ENCODE measurements at regions not wholly inside any gene's neighbourhood (a gene's known extent, or its start where the extent isn't known, plus 50 kb on each side); places are given as distances from the start of the nearest gene placed in this dataset.

- H3K9me3 ChIP-seq (ENCODE audit: insufficient read depth, low read length, severe bottlenecking), result no peaks in the 10 kb centered on the region
Measured at GRCh38 chr17:5952518-5952917, 117.7 kb upstream of the WSCD1 start.

GRCh38 chr17:5955764-5956163, 114.4 kb upstream of the WSCD1 start:
- H3K27ac ChIP-seq (ENCODE audit: low read length), result no peak overlapping the region
- no peak overlapping the region for H3K4me2 ChIP-seq (ENCODE audit: insufficient read depth, low read length)
- H3K27me3 ChIP-seq (ENCODE audit: insufficient read depth, low read length, poor library complexity), result no peaks in the 10 kb centered on the region
- ATAC-seq (ENCODE audit: insufficient read depth, low read depth), result no peak
- H3K36me3 ChIP-seq (ENCODE audit: insufficient read depth, low read length), result no peaks in the 10 kb centered on the region
- no peak overlapping the region for H2AFZ ChIP-seq (ENCODE audit: low read depth, low read length)
- H4K20me1 ChIP-seq (ENCODE audit: insufficient read depth, low read length), result no peaks in the 10 kb centered on the region
- H3K79me2 ChIP-seq (ENCODE audit: insufficient read depth, low read length), result no peaks in the 10 kb centered on the region
- no peaks in the 10 kb centered on the region for H3K4me1 ChIP-seq (ENCODE audit: insufficient read depth, low read length)
- DNase-seq, result no peak
- no peak overlapping the region for H3K9ac ChIP-seq (ENCODE audit: low read depth, low read length)
- H3K4me3 ChIP-seq (ENCODE audit: low read depth in 1 of 2, low read length in 2 of 2), result no peak overlapping the region
- TF ChIP-seq CTCF (IDR thresholded peaks at IDR 0.05; ENCODE audit: borderline replicate concordance, extremely low read depth, low read length, poor library complexity, severe bottlenecking) (no peak), EZH2 (IDR thresholded peaks at IDR 0.05; ENCODE audit: borderline replicate concordance, low read depth, low read length, severe bottlenecking) (no peak)
- H3K9me3 ChIP-seq (ENCODE audit: insufficient read depth, low read length, severe bottlenecking), result no peaks in the 10 kb centered on the region

More at GRCh38 chr17:5952518-5952917, 117.7 kb upstream of the WSCD1 start:
- no peak for DNase-seq
- Histone ChIP-seq H4K20me1 (ENCODE audit: insufficient read depth, low read length) (no peaks in the 10 kb centered on the region), H2AFZ (ENCODE audit: low read depth, low read length) (no peak overlapping the region), H3K27me3 (ENCODE audit: insufficient read depth, low read length, poor library complexity) (no peaks in the 10 kb centered on the region), H3K4me3 (ENCODE audit: low read depth in 1 of 2, low read length in 2 of 2) (no peak overlapping the region), H3K36me3 (ENCODE audit: insufficient read depth, low read length) (no peaks in the 10 kb centered on the region), H3K4me2 (ENCODE audit: insufficient read depth, low read length) (no peak overlapping the region), H3K4me1 (ENCODE audit: insufficient read depth, low read length) (no peaks in the 10 kb centered on the region), H3K79me2 (ENCODE audit: insufficient read depth, low read length) (no peaks in the 10 kb centered on the region), H3K27ac (ENCODE audit: low read length) (no peak overlapping the region), H3K9ac (ENCODE audit: low read depth, low read length) (no peak overlapping the region)
- TF ChIP-seq EZH2 (IDR thresholded peaks at IDR 0.05; ENCODE audit: borderline replicate concordance, low read depth, low read length, severe bottlenecking) (no peak), CTCF (IDR thresholded peaks at IDR 0.05; ENCODE audit: borderline replicate concordance, extremely low read depth, low read length, poor library complexity, severe bottlenecking) (no peak)
- no peak for ATAC-seq (ENCODE audit: insufficient read depth, low read depth)

- no peak overlapping the region for H3K4me2 ChIP-seq (ENCODE audit: insufficient read depth, low read length)
- H3K27ac ChIP-seq (ENCODE audit: low read length), result no peak overlapping the region
- H3K27me3 ChIP-seq (ENCODE audit: insufficient read depth, low read length, poor library complexity), result peaks cover 7% of the 10 kb centered on the region
- no peak overlapping the region for H3K4me3 ChIP-seq (ENCODE audit: low read depth in 1 of 2, low read length in 2 of 2)
- H3K36me3 ChIP-seq (ENCODE audit: insufficient read depth, low read length), result no peaks in the 10 kb centered on the region
- DNase-seq, result no peak
- H2AFZ ChIP-seq (ENCODE audit: low read depth, low read length), result no peak overlapping the region
- H3K4me1 ChIP-seq (ENCODE audit: insufficient read depth, low read length), result no peaks in the 10 kb centered on the region
- no peak for ATAC-seq (ENCODE audit: insufficient read depth, low read depth)
- TF ChIP-seq EZH2 (IDR thresholded peaks at IDR 0.05; ENCODE audit: borderline replicate concordance, low read depth, low read length, severe bottlenecking) (no peak), CTCF (IDR thresholded peaks at IDR 0.05; ENCODE audit: borderline replicate concordance, extremely low read depth, low read length, poor library complexity, severe bottlenecking) (no peak)
- no peaks in the 10 kb centered on the region for H3K9me3 ChIP-seq (ENCODE audit: insufficient read depth, low read length, severe bottlenecking)
- H4K20me1 ChIP-seq (ENCODE audit: insufficient read depth, low read length), result no peaks in the 10 kb centered on the region
- no peak overlapping the region for H3K9ac ChIP-seq (ENCODE audit: low read depth, low read length)
- no peaks in the 10 kb centered on the region for H3K79me2 ChIP-seq (ENCODE audit: insufficient read depth, low read length)
Measured at GRCh38 chr17:5958850-5959249, 111.3 kb upstream of the WSCD1 start.

GRCh38 chr17:5962371-5962770, 107.8 kb upstream of the WSCD1 start:
- Histone ChIP-seq H3K79me2 (ENCODE audit: insufficient read depth, low read length) (no peaks in the 10 kb centered on the region), H3K9me3 (ENCODE audit: insufficient read depth, low read length, severe bottlenecking) (no peaks in the 10 kb centered on the region), H3K4me2 (ENCODE audit: insufficient read depth, low read length) (no peak overlapping the region), H4K20me1 (ENCODE audit: insufficient read depth, low read length) (no peaks in the 10 kb centered on the region), H3K4me1 (ENCODE audit: insufficient read depth, low read length) (no peaks in the 10 kb centered on the region), H3K9ac (ENCODE audit: low read depth, low read length) (no peak overlapping the region), H3K27me3 (ENCODE audit: insufficient read depth, low read length, poor library complexity) (peaks cover 9% of the 10 kb centered on the region), H3K36me3 (ENCODE audit: insufficient read depth, low read length) (no peaks in the 10 kb centered on the region), H2AFZ (ENCODE audit: low read depth, low read length) (no peak overlapping the region), H3K4me3 (ENCODE audit: low read depth in 1 of 2, low read length in 2 of 2) (no peak overlapping the region), H3K27ac (ENCODE audit: low read length) (no peak overlapping the region)
- TF ChIP-seq EZH2 (IDR thresholded peaks at IDR 0.05; ENCODE audit: borderline replicate concordance, low read depth, low read length, severe bottlenecking) (no peak), CTCF (IDR thresholded peaks at IDR 0.05; ENCODE audit: borderline replicate concordance, extremely low read depth, low read length, poor library complexity, severe bottlenecking) (no peak)
- ATAC-seq (ENCODE audit: insufficient read depth, low read depth) (no peak), DNase-seq (no peak)
